ENCODE measurements at regions not wholly inside any gene's neighbourhood (a gene's known extent, or its start where the extent isn't known, plus 50 kb on each side); places are given as distances from the start of the nearest gene placed in this dataset.

DNA sequence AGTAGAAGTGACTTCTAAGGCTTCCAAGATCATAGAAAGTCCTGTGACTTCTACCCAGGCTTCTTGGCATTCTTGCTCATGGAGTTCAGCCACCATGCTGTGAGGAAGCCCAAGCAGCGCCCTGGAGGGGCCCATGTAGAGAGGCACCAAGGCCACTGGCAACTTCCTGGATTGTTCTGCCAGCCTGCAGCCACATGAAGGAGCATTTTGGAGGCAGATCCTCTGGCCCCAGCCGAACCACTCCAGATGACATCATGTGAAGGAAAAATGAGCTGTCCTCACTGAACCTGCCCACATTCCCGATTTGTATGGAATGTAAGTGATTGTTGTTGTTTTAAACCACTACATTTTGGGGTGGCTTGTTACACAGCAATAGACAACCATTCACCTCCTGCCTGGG lies 51.5 kb upstream of the MNX1 start:
- no peak overlapping the region for H3K4me2 ChIP-seq (ENCODE audit: insufficient read depth in 1 of 2, low read depth in 2 of 2, low read length in 2 of 2)
- H3K4me3 ChIP-seq (ENCODE audit: extremely low read depth in 1 of 4, insufficient read depth in 2 of 4, low read depth in 3 of 4, low read length in 4 of 4), result no peak overlapping the region
- no peaks in the 10 kb centered on the region for H3K79me2 ChIP-seq (ENCODE audit: control insufficient read depth in 1 of 2, insufficient read depth in 2 of 2, low read length in 2 of 2)
- no peak overlapping the region for H3K14ac ChIP-seq (ENCODE audit: insufficient read length)
- H3K36me3 ChIP-seq (ENCODE audit: control insufficient read depth in 2 of 4, insufficient read depth in 4 of 4, low read length in 3 of 4), result no peaks in the 10 kb centered on the region
- H3K27me3 ChIP-seq (replicated peaks in 1 of 4; ENCODE audit: control insufficient read depth in 3 of 4, extremely low read depth in 1 of 4, insufficient read depth in 3 of 4, low read length in 3 of 4), result no peaks in the 10 kb centered on the region
- no peak overlapping the region for H4K91ac ChIP-seq (replicated peaks; ENCODE audit: insufficient read length, low read length)
- no peak overlapping the region for H3K9ac ChIP-seq (replicated peaks in 1 of 4; ENCODE audit: extremely low read depth in 1 of 4, low read depth in 3 of 4, low read length in 3 of 4)
- no peak for FAIRE-seq
- no peak overlapping the region for H3K18ac ChIP-seq (ENCODE audit: extremely low read depth, low read length)
- ChIA-PET POLR2A (ENCODE audit: partially characterized antibody) (no interaction called here), CTCF (ENCODE audit: partially characterized antibody) (no interaction called here)
- H3K4ac ChIP-seq (replicated peaks; ENCODE audit: insufficient read length, low read depth, low read length), result no peak overlapping the region
- H3K23ac ChIP-seq (ENCODE audit: insufficient read length), result no peak overlapping the region
- no peaks in the 10 kb centered on the region for H4K20me1 ChIP-seq (replicated peaks in 1 of 2; ENCODE audit: control insufficient read depth in 1 of 2, insufficient read depth in 2 of 2, low read length in 2 of 2)
- H2AFZ ChIP-seq (ENCODE audit: low read length), result no peak overlapping the region
- no peak overlapping the region for H2BK120ac ChIP-seq (replicated peaks; ENCODE audit: low read depth, low read length)
- H3K4me1 ChIP-seq (replicated peaks in 1 of 4; ENCODE audit: control insufficient read depth in 3 of 4, insufficient read depth in 4 of 4, low read length in 3 of 4), result no peaks in the 10 kb centered on the region
- H4K8ac ChIP-seq (ENCODE audit: extremely low read depth, insufficient read depth, low read length), result no peak overlapping the region
- H2BK20ac ChIP-seq (ENCODE audit: low read length), result no peak overlapping the region
- DNase-seq (ENCODE audit: low read depth in 1 of 2, low spot score in 2 of 2), result no peak
- H4K5ac ChIP-seq (ENCODE audit: insufficient read length, low read depth, low read length), result no peak overlapping the region
- no peaks in the 10 kb centered on the region for H3K23me2 ChIP-seq (ENCODE audit: low read depth, low read length)
- no peak overlapping the region for H2BK5ac ChIP-seq (ENCODE audit: low read depth, low read length)
- H3K79me1 ChIP-seq (ENCODE audit: low read depth, low read length), result no peaks in the 10 kb centered on the region
- H3K27ac ChIP-seq (ENCODE audit: low read depth, low read length), result no peak overlapping the region
- TF ChIP-seq, protein P1, sequence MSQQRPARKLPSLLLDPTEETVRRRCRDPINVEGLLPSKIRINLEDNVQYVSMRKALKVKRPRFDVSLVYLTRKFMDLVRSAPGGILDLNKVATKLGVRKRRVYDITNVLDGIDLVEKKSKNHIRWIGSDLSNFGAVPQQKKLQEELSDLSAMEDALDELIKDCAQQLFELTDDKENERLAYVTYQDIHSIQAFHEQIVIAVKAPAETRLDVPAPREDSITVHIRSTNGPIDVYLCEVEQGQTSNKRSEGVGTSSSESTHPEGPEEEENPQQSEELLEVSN (IDR thresholded peaks at IDR 0.05), result no peak
- TF ChIP-seq JUND (IDR thresholded peaks at IDR 0.05; ENCODE audit: low read length) (no peak), SIRT6 (IDR thresholded peaks at IDR 0.05; ENCODE audit: low read length) (no peak), PHF8 (conservative IDR thresholded peaks at IDR 0.05; ENCODE audit: low read depth, low read length) (no peak)
- TF ChIP-seq, protein P2, sequence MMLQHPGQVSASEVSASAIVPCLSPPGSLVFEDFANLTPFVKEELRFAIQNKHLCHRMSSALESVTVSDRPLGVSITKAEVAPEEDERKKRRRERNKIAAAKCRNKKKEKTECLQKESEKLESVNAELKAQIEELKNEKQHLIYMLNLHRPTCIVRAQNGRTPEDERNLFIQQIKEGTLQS (IDR thresholded peaks at IDR 0.05; ENCODE audit: insufficient read depth, low read depth, low read length), result no peak
- H3K56ac ChIP-seq (replicated peaks; ENCODE audit: insufficient read length, low read depth, low read length), result no peak overlapping the region
- no peak overlapping the region for H2AK5ac ChIP-seq (ENCODE audit: low read depth, low read length)
- H2BK12ac ChIP-seq (ENCODE audit: low read depth, low read length), result no peak overlapping the region
- WGBS, 2 experiments (ENCODE audit: extremely low coverage in 1 of 2, insufficient coverage in 1 of 2, insufficient read length in 1 of 2, insufficient replicate concordance in 2 of 2, low coverage in 1 of 2, low lambda C conversion rate in 2 of 2, missing lambda C conversion rate in 1 of 2), result 86% methylated on average over 3 of the region's 3 CpGs; no CpG with 5 or more reads in 1 of the 2 experiments
- H3K9me3 ChIP-seq (ENCODE audit: insufficient read depth in 2 of 2, low read depth in 1 of 2, low read length in 1 of 2), result 0 out of 4 replicates have a peak, but pooled peaks cover 3 to 4% of the 10 kb centered on the region in 2 experiments
- H2BK15ac ChIP-seq (ENCODE audit: low read length), result no peak overlapping the region

Data from H1 (cell line).